PC-3 (cell line): ENCODE measurements at regions not wholly inside any gene's neighbourhood (a gene's known extent, or its start where the extent isn't known, plus 50 kb on each side); places are given as distances from the start of the nearest gene placed in this dataset.
A peak's percentile ranks its signal among the peaks of the same experiment; 100 is the strongest.

ENCODE experiments used
- ATAC-seq: fragments of 200-7000 bp; cut with Tn5 transposase; 2 replicates; pipeline ENCODE4 v1.9.1; 2020; ENCODE audit warnings: mild to moderate bottlenecking, moderate library complexity
- BruUV-seq: library from RNA; stranded (reverse); fragments of 400-500 nt; replicated peaks from 2 replicates; lab custom pipeline; 2021; lab: Mats Ljungman, UMichigan
- CTCF ChIA-PET: fragments of 300-600 bp; sonication (Branson Sonifier 250); formaldehyde crosslinking; loops from one replicate; lab custom pipeline; 2022; ENCODE audit warnings: antibody characterized with exemption; lab: Charles Lee
- POLR2A ChIA-PET: fragments of 300-600 bp; sonication (Branson Sonifier 250); formaldehyde crosslinking; loops from one replicate; lab custom pipeline; 2022; ENCODE audit warnings: antibody characterized with exemption; ENCODE audit not compliant: unreplicated experiment; lab: Charles Lee
- DNase-seq: peaks from one replicate; pipeline ENCODE4 v3.0.0-alpha.2; 2015
- H2AFZ ChIP-seq: fragments of 300-600 bp; sonication (generic); 2 replicates; pipeline ENCODE4 v1.6.0; 2016; ENCODE audit warnings: antibody characterized with exemption, low read length
- H3F3A ChIP-seq: fragments of 300-600 bp; sonication (generic); one replicate; pipeline ENCODE4 v1.6.0; 2017; ENCODE audit warnings: antibody characterized with exemption, low read length, control low read depth, mild to moderate bottlenecking; ENCODE audit not compliant: unreplicated experiment
- H3K27ac ChIP-seq: fragments of 300-600 bp; sonication (generic); 2 replicates; pipeline ENCODE4 v1.5.1; 2016; ENCODE audit warnings: mild to moderate bottlenecking, low read length
- H3K27me3 ChIP-seq: fragments of 300-600 bp; sonication (generic); 2 replicates; pipeline ENCODE4 v1.6.1; 2016; ENCODE audit warnings: low read length, mixed read lengths
- H3K36me3 ChIP-seq: fragments of 300-600 bp; sonication (generic); 2 replicates; pipeline ENCODE4 v1.6.1; 2016; ENCODE audit warnings: low read depth, mixed run types, low read length, mixed read lengths
- H3K4me1 ChIP-seq: fragments of 300-600 bp; sonication (generic); 2 replicates; pipeline ENCODE4 v1.5.1; 2016; ENCODE audit warnings: low read length; ENCODE audit not compliant: insufficient read depth
- H3K4me2 ChIP-seq: fragments of 300-600 bp; sonication (generic); 2 replicates; pipeline ENCODE4 v1.6.0; 2016; ENCODE audit warnings: low read length
- H3K4me3 ChIP-seq: fragments of 300-600 bp; sonication (generic); 2 replicates; pipeline ENCODE4 v1.5.1; 2016; ENCODE audit warnings: mild to moderate bottlenecking, low read length, mixed read lengths
- H3K79me2 ChIP-seq: fragments of 300-600 bp; sonication (generic); 2 replicates; pipeline ENCODE4 v1.6.1; 2017; ENCODE audit warnings: low read length, mixed read lengths
- H3K9ac ChIP-seq: fragments of 300-600 bp; sonication (generic); 2 replicates; pipeline ENCODE4 v1.6.0; 2016; ENCODE audit warnings: mild to moderate bottlenecking, low read length
- H3K9me2 ChIP-seq: fragments of 300-600 bp; sonication (generic); replicated peaks from 2 replicates; pipeline ENCODE4 v1.6.1; 2016; ENCODE audit warnings: mixed run types, low read length, mixed read lengths
- H3K9me3 ChIP-seq: fragments of 300-600 bp; sonication (generic); 2 replicates; pipeline ENCODE4 v1.6.1; 2016; ENCODE audit warnings: low read length, mixed read lengths
- H4K20me1 ChIP-seq: fragments of 300-600 bp; sonication (generic); 2 replicates; pipeline ENCODE4 v1.6.1; 2016; ENCODE audit warnings: low read length, mixed read lengths
- CTCF ChIP-seq: fragments of 300-600 bp; sonication (generic); conservative IDR thresholded peaks from 2 replicates; pipeline ENCODE4 v1.5.1; 2017; ENCODE audit warnings: antibody characterized with exemption, low read depth, mild to moderate bottlenecking, low read length
- EZH2 ChIP-seq: fragments of 300-600 bp; sonication (generic); IDR thresholded peaks from one replicate; pipeline ENCODE4 v1.6.1; 2017; ENCODE audit warnings: antibody characterized with exemption, mild to moderate bottlenecking, low read length; ENCODE audit not compliant: unreplicated experiment
- EZH2phosphoT487 ChIP-seq: fragments of 300-600 bp; sonication (generic); IDR thresholded peaks from 2 replicates; pipeline ENCODE4 v1.6.1; 2018; ENCODE audit warnings: mild to moderate bottlenecking, antibody characterized with exemption, low read length, borderline replicate concordance
- intact Hi-C: fragments of 100-400 bp; cut with micrococcal nuclease; formaldehyde crosslinking; loops from 2 replicates; pipeline ENCODE4 v1.9.0; 2023

- Histone ChIP-seq H3K9ac (no peak overlapping the region), H3K9me2 (no peaks in the 10 kb centered on the region), H3K36me3 (no peaks in the 10 kb centered on the region), H3K9me3 (no peaks in the 10 kb centered on the region), H4K20me1 (no peaks in the 10 kb centered on the region), H3F3A (no peaks in the 10 kb centered on the region), H3K4me3 (no peak overlapping the region), H3K4me1 (peaks cover 21% of the 10 kb centered on the region), H3K27ac (no peak overlapping the region), H3K27me3 (no peaks in the 10 kb centered on the region), H2AFZ (no peak overlapping the region), H3K4me2 (no peak overlapping the region), H3K79me2 (peaks cover 3% of the 10 kb centered on the region; the same call in 1 of the 2 replicates)
- intact Hi-C loops, result no loop called here
- BruUV-seq, result no TSS peak
- DNase-seq, result no peak
- ChIA-PET CTCF (no interaction called here), POLR2A (no interaction called here)
- no peak for ATAC-seq
- no peak for TF ChIP-seq EZH2
- TF ChIP-seq CTCF, result no peak
- no peak for TF ChIP-seq EZH2phosphoT487
Measured at GRCh38 chr1:198888379-198888943, 249.6 kb downstream of the PTPRC start.

GRCh38 chr1:198889101-198889500, 250.3 kb downstream of the PTPRC start:
- TF ChIP-seq CTCF, result no peak
- no peak for TF ChIP-seq EZH2
- TF ChIP-seq EZH2phosphoT487, result no peak
- intact Hi-C loops, result no loop called here
- Histone ChIP-seq H3K4me2 (no peak overlapping the region), H3K27ac (no peak overlapping the region), H3K4me3 (no peak overlapping the region), H3K36me3 (no peaks in the 10 kb centered on the region), H3F3A (no peaks in the 10 kb centered on the region), H3K9me2 (no peaks in the 10 kb centered on the region), H2AFZ (no peak overlapping the region), H3K9ac (no peak overlapping the region), H3K27me3 (no peaks in the 10 kb centered on the region), H3K9me3 (no peaks in the 10 kb centered on the region), H3K79me2 (peaks cover 3% of the 10 kb centered on the region; the same call in 1 of the 2 replicates), H3K4me1 (peaks cover 21% of the 10 kb centered on the region), H4K20me1 (no peaks in the 10 kb centered on the region)
- no peak for ATAC-seq
- no TSS peak for BruUV-seq
- ChIA-PET CTCF (no interaction called here), POLR2A (no interaction called here)
- DNase-seq, result no peak

- no peak for DNase-seq
- no peaks in the 10 kb centered on the region for H3K27me3 ChIP-seq
- no peaks in the 10 kb centered on the region for H3F3A ChIP-seq
- H3K36me3 ChIP-seq, result no peaks in the 10 kb centered on the region
- H3K4me1 ChIP-seq, result peaks cover 21% of the 10 kb centered on the region
- H3K27ac ChIP-seq, result peak overlapping the region; percentile 74
- H3K79me2 ChIP-seq, result peaks cover 3% of the 10 kb centered on the region; the same call in 1 of the 2 replicates
- ATAC-seq, result no peak
- ChIA-PET POLR2A (no interaction called here), CTCF (no interaction called here)
- H3K9me2 ChIP-seq, result no peaks in the 10 kb centered on the region
- H2AFZ ChIP-seq, result no peak overlapping the region
- H3K4me3 ChIP-seq, result no peak overlapping the region
- H3K9ac ChIP-seq, result no peak overlapping the region
- intact Hi-C loops, result loop anchor here (2.0 to 10.0 kb wide), 3 partner anchors 48 to 115 kb away; no protein-coding TSS in a partner anchor
- no peak overlapping the region for H3K4me2 ChIP-seq
- H3K9me3 ChIP-seq, result no peaks in the 10 kb centered on the region
- no TSS peak for BruUV-seq
- no peak for TF ChIP-seq EZH2phosphoT487
- no peak for TF ChIP-seq CTCF
- no peak for TF ChIP-seq EZH2
- H4K20me1 ChIP-seq, result no peaks in the 10 kb centered on the region
Measured at GRCh38 chr1:198889749-198890148, 250.9 kb downstream of the PTPRC start.
